Ishikawa (cell line): ENCODE measurements at regions not wholly inside any gene's neighbourhood (a gene's known extent, or its start where the extent isn't known, plus 50 kb on each side); places are given as distances from the start of the nearest gene placed in this dataset.
A peak's percentile ranks its signal among the peaks of the same experiment; 100 is the strongest.

Source experiments
- CEBPB ChIP-seq: IDR thresholded peaks from 2 replicates; pipeline ENCODE4 v1.6.1; 2012
- CREB1 ChIP-seq: IDR thresholded peaks from 2 replicates; pipeline ENCODE4 v1.6.1; 2012; ENCODE audit warnings: low read depth
- EGR1 ChIP-seq: IDR thresholded peaks from 2 replicates; pipeline ENCODE4 v1.6.1; 2012
- EP300 ChIP-seq: IDR thresholded peaks from 2 replicates; pipeline ENCODE4 v1.6.1; 2012; ENCODE audit warnings: borderline replicate concordance
- FOXM1 ChIP-seq: IDR thresholded peaks from 2 replicates; pipeline ENCODE4 v1.6.1; 2012; ENCODE audit warnings: low read depth, borderline replicate concordance
- MAX ChIP-seq: IDR thresholded peaks from 2 replicates; pipeline ENCODE4 v1.6.1; 2012
- NFIC ChIP-seq: IDR thresholded peaks from 2 replicates; pipeline ENCODE4 v1.6.1; 2012
- RAD21 ChIP-seq: IDR thresholded peaks from 2 replicates; pipeline ENCODE4 v1.6.1; 2012; ENCODE audit warnings: low read depth
- REST ChIP-seq: IDR thresholded peaks from 2 replicates; pipeline ENCODE4 v1.6.1; 2012; ENCODE audit warnings: low read depth, mild to moderate bottlenecking
- TAF1 ChIP-seq: IDR thresholded peaks from 2 replicates; pipeline ENCODE4 v1.6.1; 2012; ENCODE audit warnings: low read depth, mild to moderate bottlenecking
- TCF12 ChIP-seq: IDR thresholded peaks from 2 replicates; pipeline ENCODE4 v1.6.1; 2012; ENCODE audit warnings: low read depth
- TEAD4 ChIP-seq: IDR thresholded peaks from 2 replicates; pipeline ENCODE4 v1.6.1; 2012
- USF1 ChIP-seq: IDR thresholded peaks from 2 replicates; pipeline ENCODE4 v1.6.1; 2012
- YY1 ChIP-seq: IDR thresholded peaks from 2 replicates; pipeline ENCODE4 v1.6.1; 2012; ENCODE audit warnings: low read depth
- ZBTB7A ChIP-seq: IDR thresholded peaks from 2 replicates; pipeline ENCODE4 v1.6.1; 2012; ENCODE audit warnings: low read depth

GRCh38 chr4:102404431-102404969 lies 59.2 kb upstream of the SLC39A8 start:
- TF ChIP-seq TEAD4 (no peak), FOXM1 (no peak), NFIC (no peak), YY1 (no peak), ZBTB7A (no peak), TAF1 (no peak), MAX (no peak), CREB1 (no peak), RAD21 (no peak), TCF12 (no peak), USF1 (no peak), EGR1 (no peak), EP300 (no peak)

- TF ChIP-seq EGR1 (no peak), MAX (no peak), CEBPB (no peak), ZBTB7A (no peak), NFIC (no peak), TAF1 (no peak), TEAD4 (no peak), TCF12 (no peak), REST (no peak), USF1 (no peak), RAD21 (no peak), YY1 (no peak), FOXM1 (no peak), CREB1 (no peak), EP300 (no peak)
Observed at GRCh38 chr4:102405821-102406401, 60.6 kb upstream of the SLC39A8 start.

- TF ChIP-seq RAD21 = no peak
Observed at GRCh38 chr4:102411408-102411807, 66.1 kb upstream of the SLC39A8 start.

- TF ChIP-seq CEBPB (no peak), CREB1 (no peak), RAD21 (no peak), MAX (no peak), TCF12 (no peak), EGR1 (no peak), USF1 (no peak), TEAD4 (no peak), TAF1 (no peak), EP300 (no peak), REST (no peak), YY1 (no peak), ZBTB7A (no peak), NFIC (no peak), FOXM1 (no peak)
Observed at GRCh38 chr4:102416765-102417164, 71.5 kb upstream of the SLC39A8 start.

- TF ChIP-seq RAD21 (peak; percentile 9; the same call in 1 of the 2 replicates), EGR1 (no peak)
Observed at GRCh38 chr4:102420563-102421398, 75.5 kb upstream of the SLC39A8 start.
